A204.1 (cell line): ENCODE measurements at regions not wholly inside any gene's neighbourhood (a gene's known extent, or its start where the extent isn't known, plus 50 kb on each side); places are given as distances from the start of the nearest gene placed in this dataset.

Source experiments
- FAIRE-seq: peaks from 2 replicates; lab custom pipeline; 2012; peaks lifted over from hg19 to GRCh38; lab: Jason Lieb, UNC

- no peak for FAIRE-seq
Measured at GRCh38 chr10:78186572-78186971, 152.9 kb downstream of the RPS24 start.

GRCh38 chr10:78187371-78187770 is 153.7 kb downstream of the RPS24 start:
- no peak for FAIRE-seq

- no peak for FAIRE-seq
Measured at GRCh38 chr10:78188446-78188845, 154.8 kb downstream of the RPS24 start.

GRCh38 chr10:78190051-78190825 is 156.6 kb downstream of the RPS24 start:
- FAIRE-seq: no peak

- no peak for FAIRE-seq
Measured at GRCh38 chr10:78191301-78191700, 157.6 kb downstream of the RPS24 start.

- FAIRE-seq: no peak
Measured at GRCh38 chr10:78193189-78193588, 159.5 kb downstream of the RPS24 start.

GRCh38 chr10:78194050-78194449 is 160.4 kb downstream of the RPS24 start:
- FAIRE-seq: no peak

- no peak for FAIRE-seq
Measured at GRCh38 chr10:78194539-78195402, 161.1 kb downstream of the RPS24 start.

GRCh38 chr10:78196396-78196795 is 162.7 kb downstream of the RPS24 start:
- no peak for FAIRE-seq

GRCh38 chr10:78196964-78197363 is 163.3 kb downstream of the RPS24 start:
- FAIRE-seq: no peak

GRCh38 chr10:78197628-78198272 is 164.1 kb downstream of the RPS24 start:
- no peak for FAIRE-seq

GRCh38 chr10:78199005-78199725 is 165.5 kb downstream of the RPS24 start:
- no peak for FAIRE-seq

GRCh38 chr10:78199759-78200158 is 166.1 kb downstream of the RPS24 start:
- no peak for FAIRE-seq

- FAIRE-seq: no peak
Measured at GRCh38 chr10:78200686-78201085, 167.0 kb downstream of the RPS24 start.

- FAIRE-seq: no peak
Measured at GRCh38 chr10:78202386-78202785, 168.7 kb downstream of the RPS24 start.

GRCh38 chr10:78203915-78204818 is 170.5 kb downstream of the RPS24 start:
- no peak for FAIRE-seq

- no peak for FAIRE-seq
Measured at GRCh38 chr10:78205457-78206016, 171.9 kb downstream of the RPS24 start.

GRCh38 chr10:78207216-78207615 is 173.6 kb downstream of the RPS24 start:
- FAIRE-seq: no peak

GRCh38 chr10:78207776-78208175 is 174.1 kb downstream of the RPS24 start:
- no peak for FAIRE-seq

GRCh38 chr10:78209970-78210369 is 176.3 kb downstream of the RPS24 start:
- FAIRE-seq: no peak

GRCh38 chr10:78210548-78210947 is 176.9 kb downstream of the RPS24 start:
- FAIRE-seq: no peak
